Bronchial epithelial cell (primary cell): ENCODE measurements at regions not wholly inside any gene's neighbourhood (a gene's known extent, or its start where the extent isn't known, plus 50 kb on each side); places are given as distances from the start of the nearest gene placed in this dataset.

Experiments
- DNase-seq: peaks from one replicate; pipeline ENCODE4 v3.0.0-alpha.2; 2010; ENCODE audit warnings: low read depth
- FAIRE-seq: peaks from 2 replicates; lab custom pipeline; 2011; peaks lifted over from hg19 to GRCh38; lab: Jason Lieb, UNC
- H3K27me3 ChIP-seq: 2 replicates; pipeline ENCODE4 v1.5.1; 2011; ENCODE audit warnings: low read length; ENCODE audit not compliant: control insufficient read depth, insufficient read depth
- H3K36me3 ChIP-seq: 2 replicates; pipeline ENCODE4 v1.5.1; 2011; ENCODE audit warnings: low read length; ENCODE audit not compliant: control insufficient read depth, insufficient read depth
- H3K4me3 ChIP-seq: 2 replicates; pipeline ENCODE4 v1.5.1; 2011; ENCODE audit warnings: mild to moderate bottlenecking, low read depth, low read length, control low read depth
- CTCF ChIP-seq: IDR thresholded peaks from 2 replicates; pipeline ENCODE4 v1.5.1; 2011; ENCODE audit warnings: mild to moderate bottlenecking, moderate library complexity, low read length, control low read depth, inconsistent platforms; ENCODE audit not compliant: insufficient read depth, severe bottlenecking

GRCh38 chr1:106621853-106622252 is 434.6 kb upstream of the PRMT6 start:
- no peak for TF ChIP-seq CTCF

GRCh38 chr1:106637566-106637965 is 418.9 kb upstream of the PRMT6 start:
- Histone ChIP-seq H3K27me3 (no peaks in the 10 kb centered on the region), H3K4me3 (no peak overlapping the region), H3K36me3 (no peaks in the 10 kb centered on the region)
- FAIRE-seq, result no peak
- no peak for DNase-seq
- TF ChIP-seq CTCF, result no peak

More at GRCh38 chr1:106621853-106622252, 434.6 kb upstream of the PRMT6 start:
- H3K27me3 ChIP-seq, result no peaks in the 10 kb centered on the region
- H3K4me3 ChIP-seq, result no peak overlapping the region
- no peaks in the 10 kb centered on the region for H3K36me3 ChIP-seq
- no peak for DNase-seq
- no peak for FAIRE-seq

GRCh38 chr1:106646261-106646784 is 410.2 kb upstream of the PRMT6 start:
- FAIRE-seq (no peak), DNase-seq (no peak)
- TF ChIP-seq CTCF, result no peak
- Histone ChIP-seq H3K36me3 (no peaks in the 10 kb centered on the region), H3K4me3 (no peak overlapping the region), H3K27me3 (no peaks in the 10 kb centered on the region)

GRCh38 chr1:106646816-106647215 is 409.7 kb upstream of the PRMT6 start:
- TF ChIP-seq CTCF, result no peak
- Histone ChIP-seq H3K36me3 (no peaks in the 10 kb centered on the region), H3K27me3 (no peaks in the 10 kb centered on the region), H3K4me3 (no peak overlapping the region)
- DNase-seq (no peak), FAIRE-seq (no peak)

- Histone ChIP-seq H3K4me3 (no peak overlapping the region), H3K27me3 (no peaks in the 10 kb centered on the region), H3K36me3 (no peaks in the 10 kb centered on the region)
- DNase-seq (no peak), FAIRE-seq (no peak)
- TF ChIP-seq CTCF, result no peak
These were observed 405.3 kb upstream of the PRMT6 start for GRCh38 chr1:106651028-106651762.
